HG03066 (cell line): ENCODE measurements at regions not wholly inside any gene's neighbourhood (a gene's known extent, or its start where the extent isn't known, plus 50 kb on each side); places are given as distances from the start of the nearest gene placed in this dataset.

Experiments
- ATAC-seq: cut with Tn5 transposase; IDR thresholded peaks from one replicate; pipeline ENCODE4 v1.9.1; 2021; ENCODE audit warnings: low read depth; ENCODE audit not compliant: unreplicated experiment

GRCh38 chr4:115866364-115866896 lies 753.0 kb upstream of the NDST4 start:
- ATAC-seq: no peak

GRCh38 chr4:115865736-115866135 lies 752.3 kb upstream of the NDST4 start:
- ATAC-seq: no peak

GRCh38 chr4:115852767-115853091 lies 739.3 kb upstream of the NDST4 start:
- no peak for ATAC-seq

- peak; percentile 83 for ATAC-seq
Measured at GRCh38 chr4:115851918-115852766, 738.7 kb upstream of the NDST4 start.

GRCh38 chr4:115850799-115851509 lies 737.5 kb upstream of the NDST4 start:
- ATAC-seq: no peak

- ATAC-seq: no peak
Measured at GRCh38 chr4:115844180-115844579, 730.8 kb upstream of the NDST4 start.

- no peak for ATAC-seq
Measured at GRCh38 chr4:115841871-115842270, 728.5 kb upstream of the NDST4 start.

- no peak for ATAC-seq
Measured at GRCh38 chr4:115834441-115834840, 721.0 kb upstream of the NDST4 start.

- ATAC-seq: no peak
Measured at GRCh38 chr4:115824630-115825029, 711.2 kb upstream of the NDST4 start.

GRCh38 chr4:115803825-115804224 lies 690.4 kb upstream of the NDST4 start:
- ATAC-seq: no peak

- ATAC-seq: no peak
Measured at GRCh38 chr4:115790812-115791211, 677.4 kb upstream of the NDST4 start.

- no peak for ATAC-seq
Measured at GRCh38 chr4:115781528-115782146, 668.2 kb upstream of the NDST4 start.

- peak; percentile 68 for ATAC-seq
Measured at GRCh38 chr4:115780835-115781234, 667.4 kb upstream of the NDST4 start.

GRCh38 chr4:115780268-115780667 lies 666.8 kb upstream of the NDST4 start:
- ATAC-seq: no peak

- ATAC-seq: no peak
Measured at GRCh38 chr4:115770046-115770543, 656.7 kb upstream of the NDST4 start.

- no peak for ATAC-seq
Measured at GRCh38 chr4:115769396-115769795, 656.0 kb upstream of the NDST4 start.

GRCh38 chr4:115763051-115763450 lies 649.6 kb upstream of the NDST4 start:
- no peak for ATAC-seq

GRCh38 chr4:115759231-115759630 lies 645.8 kb upstream of the NDST4 start:
- ATAC-seq: no peak

GRCh38 chr4:115749404-115749803 lies 636.0 kb upstream of the NDST4 start:
- ATAC-seq: no peak

- ATAC-seq: no peak
Measured at GRCh38 chr4:115740806-115741205, 627.4 kb upstream of the NDST4 start.

- no peak for ATAC-seq
Measured at GRCh38 chr4:115729739-115730266, 616.4 kb upstream of the NDST4 start.
